ENCODE measurements at regions not wholly inside any gene's neighbourhood (a gene's known extent, or its start where the extent isn't known, plus 50 kb on each side); places are given as distances from the start of the nearest gene placed in this dataset.

- no peak for TF ChIP-seq REST (IDR thresholded peaks at IDR 0.05; ENCODE audit: insufficient read depth in 1 of 2, low read depth in 2 of 2, low read length in 2 of 2)
- no peak for TF ChIP-seq TAF1 (IDR thresholded peaks at IDR 0.05; ENCODE audit: borderline replicate concordance, insufficient read depth, low read length)
- no peak for TF ChIP-seq SIN3A (IDR thresholded peaks at IDR 0.05; ENCODE audit: borderline replicate concordance, insufficient read depth, low read length)
- TF ChIP-seq FOXP2 (optimal IDR thresholded peaks at IDR 0.05; ENCODE audit: borderline replicate concordance, extremely low read depth, extremely low read length, insufficient read depth): no peak
- TF ChIP-seq POLR2AphosphoS5 (IDR thresholded peaks at IDR 0.05; ENCODE audit: low read depth, low read length): no peak
Measured at GRCh38 chr3:90221900-90222299, 1114.5 kb downstream of the EPHA3 start.

GRCh38 chr3:90241481-90241880 lies 1134.1 kb downstream of the EPHA3 start:
- TF ChIP-seq FOXP2 (optimal IDR thresholded peaks at IDR 0.05; ENCODE audit: borderline replicate concordance, extremely low read depth, extremely low read length, insufficient read depth) (no peak), TAF1 (IDR thresholded peaks at IDR 0.05; ENCODE audit: borderline replicate concordance, insufficient read depth, low read length) (no peak), REST (IDR thresholded peaks at IDR 0.05; ENCODE audit: insufficient read depth in 1 of 2, low read depth in 2 of 2, low read length in 2 of 2) (no peak), POLR2AphosphoS5 (IDR thresholded peaks at IDR 0.05; ENCODE audit: low read depth, low read length) (no peak), SIN3A (IDR thresholded peaks at IDR 0.05; ENCODE audit: borderline replicate concordance, insufficient read depth, low read length) (no peak)

- TF ChIP-seq POLR2AphosphoS5 (IDR thresholded peaks at IDR 0.05; ENCODE audit: low read depth, low read length): no peak
- no peak for TF ChIP-seq TAF1 (IDR thresholded peaks at IDR 0.05; ENCODE audit: borderline replicate concordance, insufficient read depth, low read length)
- no peak for TF ChIP-seq FOXP2 (optimal IDR thresholded peaks at IDR 0.05; ENCODE audit: borderline replicate concordance, extremely low read depth, extremely low read length, insufficient read depth)
- no peak for TF ChIP-seq SIN3A (IDR thresholded peaks at IDR 0.05; ENCODE audit: borderline replicate concordance, insufficient read depth, low read length)
- no peak for TF ChIP-seq REST (IDR thresholded peaks at IDR 0.05; ENCODE audit: insufficient read depth in 1 of 2, low read depth in 2 of 2, low read length in 2 of 2)
Measured at GRCh38 chr3:90253131-90253530, 1145.7 kb downstream of the EPHA3 start.

GRCh38 chr3:90261481-90262433 lies 1154.3 kb downstream of the EPHA3 start:
- TF ChIP-seq FOXP2 (optimal IDR thresholded peaks at IDR 0.05; ENCODE audit: borderline replicate concordance, extremely low read depth, extremely low read length, insufficient read depth): no peak
- no peak for TF ChIP-seq POLR2AphosphoS5 (IDR thresholded peaks at IDR 0.05; ENCODE audit: low read depth, low read length)
- TF ChIP-seq TAF1 (IDR thresholded peaks at IDR 0.05; ENCODE audit: borderline replicate concordance, insufficient read depth, low read length): no peak
- no peak for TF ChIP-seq SIN3A (IDR thresholded peaks at IDR 0.05; ENCODE audit: borderline replicate concordance, insufficient read depth, low read length)
- no peak for TF ChIP-seq REST (IDR thresholded peaks at IDR 0.05; ENCODE audit: insufficient read depth in 1 of 2, low read depth in 2 of 2, low read length in 2 of 2)
